ENCODE measurements at regions not wholly inside any gene's neighbourhood (a gene's known extent, or its start where the extent isn't known, plus 50 kb on each side); places are given as distances from the start of the nearest gene placed in this dataset.

DNA sequence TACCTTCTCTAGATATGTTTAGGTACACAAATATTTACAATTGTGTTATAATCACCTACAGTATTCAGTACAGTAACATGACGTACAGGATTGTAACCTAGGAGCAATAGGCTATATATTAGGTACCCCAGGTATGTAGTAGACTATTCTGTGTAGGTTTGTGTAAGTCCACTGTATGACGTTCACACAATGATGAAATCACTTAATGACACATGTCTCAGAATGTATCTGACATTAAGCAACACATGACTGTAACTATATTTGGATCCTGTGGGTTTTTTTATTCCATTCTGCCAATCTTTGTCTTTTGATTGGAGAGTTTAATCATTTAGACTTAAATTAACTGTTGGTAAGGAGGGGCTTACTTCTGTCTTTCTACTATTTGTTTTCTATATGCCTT, 52.1 kb downstream of the STYXL2 start:
- no peak for DNase-seq
- H3K27me3 ChIP-seq, result peaks cover 0 to 6% (median 0%) of the 10 kb centered on the region in 3 donors
- 31 to 66% (median 56%) methylated on average over 2 of the region's 2 CpGs for WGBS, 5 donors
- no peaks in the 10 kb centered on the region for H3K36me3 ChIP-seq
- peaks cover 0 to 13% (median 3%) of the 10 kb centered on the region in 4 donors for H3K9me3 ChIP-seq
- intact Hi-C loops (cut with DNase I; ENCODE audit: low total_unique reads), result no loop called here
- no peaks in the 10 kb centered on the region for H3K4me1 ChIP-seq
- no peak for TF ChIP-seq EP300 (IDR thresholded peaks at IDR 0.05)
- TF ChIP-seq POLR2AphosphoS5 (IDR thresholded peaks at IDR 0.05), result no peak
- TF ChIP-seq, protein P1, sequence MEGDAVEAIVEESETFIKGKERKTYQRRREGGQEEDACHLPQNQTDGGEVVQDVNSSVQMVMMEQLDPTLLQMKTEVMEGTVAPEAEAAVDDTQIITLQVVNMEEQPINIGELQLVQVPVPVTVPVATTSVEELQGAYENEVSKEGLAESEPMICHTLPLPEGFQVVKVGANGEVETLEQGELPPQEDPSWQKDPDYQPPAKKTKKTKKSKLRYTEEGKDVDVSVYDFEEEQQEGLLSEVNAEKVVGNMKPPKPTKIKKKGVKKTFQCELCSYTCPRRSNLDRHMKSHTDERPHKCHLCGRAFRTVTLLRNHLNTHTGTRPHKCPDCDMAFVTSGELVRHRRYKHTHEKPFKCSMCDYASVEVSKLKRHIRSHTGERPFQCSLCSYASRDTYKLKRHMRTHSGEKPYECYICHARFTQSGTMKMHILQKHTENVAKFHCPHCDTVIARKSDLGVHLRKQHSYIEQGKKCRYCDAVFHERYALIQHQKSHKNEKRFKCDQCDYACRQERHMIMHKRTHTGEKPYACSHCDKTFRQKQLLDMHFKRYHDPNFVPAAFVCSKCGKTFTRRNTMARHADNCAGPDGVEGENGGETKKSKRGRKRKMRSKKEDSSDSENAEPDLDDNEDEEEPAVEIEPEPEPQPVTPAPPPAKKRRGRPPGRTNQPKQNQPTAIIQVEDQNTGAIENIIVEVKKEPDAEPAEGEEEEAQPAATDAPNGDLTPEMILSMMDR (IDR thresholded peaks at IDR 0.05), result no peak
- TF ChIP-seq POLR2A (IDR thresholded peaks at IDR 0.05), result no peak
- H3K27ac ChIP-seq, result no peak overlapping the region
- H3K4me3 ChIP-seq, result no peak overlapping the region

DNA sequence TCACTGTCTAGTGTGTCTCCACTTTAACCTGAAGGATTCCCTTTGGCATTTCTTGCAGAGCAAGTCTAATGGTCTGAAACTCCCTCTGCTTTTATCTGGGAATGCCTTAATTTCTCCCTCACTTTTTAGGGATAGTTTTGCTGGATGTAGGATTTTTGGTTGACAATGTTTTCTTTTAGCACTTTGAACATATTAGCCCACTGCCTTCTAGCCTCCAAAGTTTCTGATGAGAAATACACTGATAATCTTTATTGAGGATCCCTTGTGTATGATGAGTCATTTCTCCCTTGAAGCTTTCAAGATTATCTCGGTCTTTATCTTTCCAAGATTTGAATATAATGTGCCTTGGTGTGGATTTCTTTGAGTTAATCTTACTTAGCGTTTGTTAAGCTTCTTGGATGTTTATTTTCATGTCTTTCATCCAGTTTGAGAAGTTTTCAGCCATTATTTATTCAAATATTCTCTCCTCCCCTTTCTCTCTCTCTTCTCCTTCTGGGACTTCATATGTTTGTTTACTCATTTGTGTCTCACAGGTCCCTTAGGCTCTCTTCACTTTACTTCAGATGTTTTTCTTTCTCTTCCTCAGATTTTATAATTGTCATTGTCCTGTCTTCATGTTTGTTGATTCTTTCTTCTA, 53.1 kb downstream of the STYXL2 start:
- Histone ChIP-seq H3K27ac (no peak overlapping the region), H3K4me3 (no peak overlapping the region), H3K9me3 (peaks cover 0 to 13% (median 3%) of the 10 kb centered on the region in 4 donors), H3K27me3 (peaks cover 0 to 6% (median 0%) of the 10 kb centered on the region in 3 donors), H3K36me3 (no peaks in the 10 kb centered on the region), H3K4me1 (no peaks in the 10 kb centered on the region)
- no peak for DNase-seq
- TF ChIP-seq POLR2A (IDR thresholded peaks at IDR 0.05) (no peak), POLR2AphosphoS5 (IDR thresholded peaks at IDR 0.05) (no peak), EP300 (IDR thresholded peaks at IDR 0.05) (no peak)
- TF ChIP-seq, protein P1 (IDR thresholded peaks at IDR 0.05), result no peak
- 47 to 55% (median 52%) methylated on average over 2 of the region's 2 CpGs for whole genome bisulfite sequencing, 5 donors
- intact Hi-C loops (cut with DNase I; ENCODE audit: low total_unique reads), result no loop called here

DNA sequence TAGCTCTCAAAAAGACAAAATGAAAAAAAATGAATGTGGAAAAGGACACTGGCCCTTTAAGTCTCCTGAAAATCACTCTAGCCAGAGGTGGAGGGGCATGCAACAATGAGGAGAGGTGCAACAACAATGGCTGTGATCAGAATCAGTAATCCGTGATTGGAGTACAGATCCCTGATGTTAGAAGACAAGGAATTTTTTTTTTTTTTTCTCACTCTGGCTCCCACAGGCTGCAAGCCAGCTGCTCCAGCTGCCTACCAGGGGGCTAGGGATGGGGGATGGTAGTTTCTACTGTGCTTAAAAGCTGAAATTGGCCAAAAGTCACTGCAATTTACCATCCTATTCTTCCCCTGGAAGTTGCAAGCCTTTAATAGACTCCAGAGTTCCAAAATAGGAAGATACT, 54.5 kb downstream of the STYXL2 start:
- TF ChIP-seq POLR2A (IDR thresholded peaks at IDR 0.05) (no peak), POLR2AphosphoS5 (IDR thresholded peaks at IDR 0.05) (no peak), EP300 (IDR thresholded peaks at IDR 0.05) (no peak)
- TF ChIP-seq, protein P1 (IDR thresholded peaks at IDR 0.05), result no peak
- intact Hi-C loops (cut with DNase I; ENCODE audit: low total_unique reads), result no loop called here
- no peak for DNase-seq
- 27 to 43% (median 30%) methylated on average over 1 of the region's 1 CpG for WGBS, 5 donors
- Histone ChIP-seq H3K27ac (no peak overlapping the region), H3K4me3 (no peak overlapping the region), H3K9me3 (peaks cover 0 to 13% (median 3%) of the 10 kb centered on the region in 4 donors), H3K27me3 (peaks cover 0 to 6% (median 0%) of the 10 kb centered on the region in 3 donors), H3K4me1 (no peaks in the 10 kb centered on the region), H3K36me3 (no peaks in the 10 kb centered on the region)

DNA sequence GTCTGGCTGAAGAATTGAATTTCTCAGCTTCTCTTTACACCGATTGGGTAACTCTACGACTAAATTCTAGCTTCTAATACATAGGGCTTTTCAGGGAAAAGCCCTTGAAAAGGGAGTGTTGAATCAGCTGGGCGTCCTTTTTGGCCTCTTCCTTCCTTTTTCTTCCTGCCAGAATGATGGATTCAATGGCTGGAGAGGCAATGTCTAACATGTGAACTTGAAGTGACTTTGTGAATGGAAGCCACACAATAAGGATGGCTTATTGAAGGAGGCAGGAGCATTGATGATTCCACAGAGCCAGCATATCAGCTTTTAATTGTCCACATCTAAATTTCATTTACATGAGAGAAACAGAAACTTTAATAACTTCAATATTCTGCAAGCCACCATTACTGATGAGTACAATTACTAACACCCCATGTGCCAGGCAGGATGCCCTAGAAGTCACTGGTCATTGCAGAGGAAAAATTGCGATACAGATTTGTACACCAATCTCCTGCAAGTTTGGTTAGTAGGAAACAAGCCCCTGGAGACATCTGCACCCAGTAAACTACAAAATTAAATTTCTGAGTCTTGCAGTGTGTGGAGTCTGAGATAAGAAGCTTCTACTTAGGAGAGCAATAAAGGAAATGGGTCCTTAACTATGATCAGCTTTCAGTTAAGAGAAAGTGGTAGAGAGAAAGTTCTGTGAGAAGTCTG, 56.1 kb downstream of the STYXL2 start:
- 59 to 78% (median 69%) methylated on average over 4 of the region's 4 CpGs for WGBS, 5 donors
- intact Hi-C loops (cut with DNase I; ENCODE audit: low total_unique reads), result no loop called here
- TF ChIP-seq POLR2A (IDR thresholded peaks at IDR 0.05) (no peak), POLR2AphosphoS5 (IDR thresholded peaks at IDR 0.05) (no peak), EP300 (IDR thresholded peaks at IDR 0.05) (no peak)
- TF ChIP-seq, protein P1 (IDR thresholded peaks at IDR 0.05), result no peak
- peaks cover 0 to 13% (median 3%) of the 10 kb centered on the region in 4 donors for H3K9me3 ChIP-seq
- H3K4me1 ChIP-seq, result no peaks in the 10 kb centered on the region
- H3K4me3 ChIP-seq, result no peak overlapping the region
- peaks cover 0 to 6% (median 0%) of the 10 kb centered on the region in 3 donors for H3K27me3 ChIP-seq
- no peak overlapping the region for H3K27ac ChIP-seq
- no peaks in the 10 kb centered on the region for H3K36me3 ChIP-seq
- DNase-seq, result no peak
